Upper lobe of right lung (tissue), 1 donor: ENCODE measurements at regions not wholly inside any gene's neighbourhood (a gene's known extent, or its start where the extent isn't known, plus 50 kb on each side); places are given as distances from the start of the nearest gene placed in this dataset.

Experiments
- ATAC-seq: fragments of 200-7000 bp; cut with Tn5 transposase; one replicate; pipeline ENCODE4 v1.9.1; 2020; ENCODE audit warnings: mild to moderate bottlenecking, moderate library complexity
- DNase-seq: peaks from one replicate; pipeline ENCODE4 v3.0.0-alpha.2; 2020
- H3K27ac ChIP-seq: fragments of 200-600 bp; one replicate; pipeline ENCODE4 v1.8.0; 2022
- H3K27me3 ChIP-seq: fragments of 200-600 bp; one replicate; pipeline ENCODE4 v1.8.0; 2022; ENCODE audit warnings: mild to moderate bottlenecking
- H3K36me3 ChIP-seq: fragments of 200-600 bp; one replicate; pipeline ENCODE4 v1.8.0; 2022
- H3K4me1 ChIP-seq: fragments of 200-600 bp; one replicate; pipeline ENCODE4 v1.8.0; 2022
- H3K4me3 ChIP-seq: fragments of 200-600 bp; one replicate; pipeline ENCODE4 v1.8.0; 2022; ENCODE audit warnings: mild to moderate bottlenecking
- H3K9me3 ChIP-seq: fragments of 200-600 bp; one replicate; pipeline ENCODE4 v1.8.0; 2022
- CTCF ChIP-seq: fragments of 200-600 bp; IDR thresholded peaks from one replicate; pipeline ENCODE4 v1.8.0; 2022; ENCODE audit warnings: antibody characterized with exemption
- intact Hi-C: fragments of 100-400 bp; cut with DNase I; formaldehyde crosslinking; loops from one replicate; pipeline ENCODE4 v1.11.0; 2022
- donor health status: DM: no; HTN: yes; CAD: no; lungs with severe emphysema.

- no peaks in the 10 kb centered on the region for H3K27me3 ChIP-seq
- H3K27ac ChIP-seq: no peak overlapping the region
These were observed 109.7 kb downstream of the TMTC3 start for GRCh38 chr12:88251798-88252197.

GRCh38 chr12:88253371-88253978, 111.4 kb downstream of the TMTC3 start:
- intact Hi-C loops: no loop called here
- Histone ChIP-seq H3K4me3 (no peak overlapping the region), H3K4me1 (no peaks in the 10 kb centered on the region), H3K9me3 (no peaks in the 10 kb centered on the region), H3K36me3 (no peaks in the 10 kb centered on the region), H3K27me3 (no peaks in the 10 kb centered on the region), H3K27ac (no peak overlapping the region)
- TF ChIP-seq CTCF: no peak
- ATAC-seq: no peak
- no peak for DNase-seq

More at GRCh38 chr12:88251798-88252197, 109.7 kb downstream of the TMTC3 start:
- H3K4me3 ChIP-seq: no peak overlapping the region
- intact Hi-C loops: no loop called here
- no peak for TF ChIP-seq CTCF
- no peaks in the 10 kb centered on the region for H3K9me3 ChIP-seq
- no peaks in the 10 kb centered on the region for H3K4me1 ChIP-seq
- H3K36me3 ChIP-seq: no peaks in the 10 kb centered on the region
- no peak for DNase-seq
- ATAC-seq: no peak

- no peaks in the 10 kb centered on the region for H3K36me3 ChIP-seq
- H3K9me3 ChIP-seq: no peaks in the 10 kb centered on the region
- no peaks in the 10 kb centered on the region for H3K4me1 ChIP-seq
- no peak overlapping the region for H3K4me3 ChIP-seq
- no peak for TF ChIP-seq CTCF
- no peak for DNase-seq
- no peak overlapping the region for H3K27ac ChIP-seq
- no peaks in the 10 kb centered on the region for H3K27me3 ChIP-seq
- ATAC-seq: no peak
- intact Hi-C loops: no loop called here
These were observed 113.1 kb downstream of the TMTC3 start for GRCh38 chr12:88255224-88255623.

GRCh38 chr12:88255847-88256246, 113.7 kb downstream of the TMTC3 start:
- Histone ChIP-seq H3K36me3 (no peaks in the 10 kb centered on the region), H3K27ac (no peak overlapping the region), H3K27me3 (no peaks in the 10 kb centered on the region), H3K4me3 (no peak overlapping the region), H3K9me3 (no peaks in the 10 kb centered on the region), H3K4me1 (no peaks in the 10 kb centered on the region)
- ATAC-seq (no peak), DNase-seq (no peak)
- intact Hi-C loops: no loop called here
- no peak for TF ChIP-seq CTCF

- no peaks in the 10 kb centered on the region for H3K9me3 ChIP-seq
- ATAC-seq (no peak), DNase-seq (no peak)
- intact Hi-C loops: no loop called here
- no peaks in the 10 kb centered on the region for H3K27me3 ChIP-seq
- no peaks in the 10 kb centered on the region for H3K4me1 ChIP-seq
- no peak overlapping the region for H3K27ac ChIP-seq
- no peaks in the 10 kb centered on the region for H3K36me3 ChIP-seq
- TF ChIP-seq CTCF: no peak
- no peak overlapping the region for H3K4me3 ChIP-seq
These were observed 116.3 kb downstream of the TMTC3 start for GRCh38 chr12:88258396-88258795.
